ENCODE measurements at regions not wholly inside any gene's neighbourhood (a gene's known extent, or its start where the extent isn't known, plus 50 kb on each side); places are given as distances from the start of the nearest gene placed in this dataset.
"Not testable (repeated sequence)": the region's sequence is repeated elsewhere in the genome, so short reads cannot be mapped to it uniquely, and the experiment has no call there.

DNA sequence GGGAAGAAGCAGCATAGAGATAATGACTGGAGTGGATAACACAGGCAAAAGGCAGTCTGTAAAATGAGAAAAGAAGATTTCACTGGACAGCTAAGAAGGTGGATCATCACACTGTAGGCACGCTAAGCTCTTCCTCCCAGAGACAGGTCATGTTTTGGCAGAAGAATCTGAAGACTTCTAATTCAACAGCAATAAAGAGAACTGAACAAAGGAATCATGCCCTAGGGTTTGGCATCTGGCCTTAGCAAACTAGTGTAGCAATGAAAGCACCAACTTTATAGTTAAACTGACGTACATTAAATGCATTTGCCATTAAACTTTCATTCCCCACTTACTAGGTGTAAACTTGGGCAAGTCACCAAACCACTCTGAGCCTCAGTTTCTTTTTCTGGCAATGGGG is 84.4 kb upstream of the SEM1 start:
- Mint-ChIP-seq H3K27me3 (ENCODE audit: low read depth) (peaks cover 4% of the 10 kb centered on the region), H3K9me3 (no peaks in the 10 kb centered on the region), H3K4me3 (ENCODE audit: low read depth) (no peak overlapping the region), H3K27ac (no peak overlapping the region), H3K4me1 (ENCODE audit: low read depth) (no peaks in the 10 kb centered on the region), H3K36me3 (ENCODE audit: low read depth) (no peaks in the 10 kb centered on the region)
- intact Hi-C loops (cut with micrococcal nuclease), result no loop called here
- no peak for DNase-seq (ENCODE audit: low spot score)

DNA sequence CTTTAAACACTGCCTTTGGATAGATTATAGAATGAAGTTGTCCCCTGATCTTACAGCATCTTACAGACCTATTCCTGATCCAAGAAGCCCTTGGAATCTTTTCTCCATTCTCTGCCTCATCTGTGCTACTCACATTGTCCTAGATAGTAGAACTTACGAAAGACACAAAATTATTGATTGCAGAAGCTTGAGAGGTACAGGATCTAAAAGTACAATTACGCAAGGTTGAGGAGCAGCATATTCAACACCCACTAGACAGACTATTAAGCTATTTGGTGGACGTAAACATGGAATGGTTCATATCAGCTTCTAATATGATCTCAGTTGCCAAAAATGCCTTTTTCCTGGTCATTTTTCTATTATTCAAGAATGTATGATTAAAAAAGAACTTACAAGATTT is 90.5 kb upstream of the SEM1 start:
- H3K36me3 Mint-ChIP-seq (ENCODE audit: low read depth), result no peaks in the 10 kb centered on the region
- peaks cover 11% of the 10 kb centered on the region for H3K27me3 Mint-ChIP-seq (ENCODE audit: low read depth)
- DNase-seq (ENCODE audit: low spot score), result no peak
- H3K4me3 Mint-ChIP-seq (ENCODE audit: low read depth), result no peak overlapping the region
- intact Hi-C loops (cut with micrococcal nuclease), result no loop called here
- no peaks in the 10 kb centered on the region for H3K4me1 Mint-ChIP-seq (ENCODE audit: low read depth)
- H3K9me3 Mint-ChIP-seq, result no peaks in the 10 kb centered on the region
- no peak overlapping the region for H3K27ac Mint-ChIP-seq

DNA sequence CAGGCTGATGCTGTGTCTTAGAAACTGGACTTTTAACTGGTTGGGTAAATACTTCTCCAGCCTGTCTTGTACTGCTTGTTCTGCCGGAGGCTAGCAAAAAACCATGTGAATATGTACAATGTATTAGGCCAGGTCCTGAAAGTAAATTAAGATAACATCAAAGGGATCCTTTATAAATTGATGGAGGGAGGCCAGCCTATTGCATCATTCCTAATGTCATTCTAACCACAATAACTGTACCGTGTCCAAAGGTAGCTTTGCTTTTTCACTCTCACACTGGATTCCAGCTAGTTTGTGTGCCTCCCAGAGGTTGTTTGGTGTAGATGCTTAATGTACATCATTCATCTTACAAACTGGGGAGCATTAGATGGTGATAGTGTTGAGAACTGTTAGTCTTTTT is 91.2 kb upstream of the SEM1 start:
- Mint-ChIP-seq H3K27me3 (ENCODE audit: low read depth) (peaks cover 11% of the 10 kb centered on the region), H3K36me3 (ENCODE audit: low read depth) (no peaks in the 10 kb centered on the region), H3K4me3 (ENCODE audit: low read depth) (no peak overlapping the region), H3K27ac (no peak overlapping the region), H3K4me1 (ENCODE audit: low read depth) (no peaks in the 10 kb centered on the region), H3K9me3 (no peaks in the 10 kb centered on the region)
- intact Hi-C loops (cut with micrococcal nuclease), result no loop called here
- DNase-seq (ENCODE audit: low spot score), result no peak

DNA sequence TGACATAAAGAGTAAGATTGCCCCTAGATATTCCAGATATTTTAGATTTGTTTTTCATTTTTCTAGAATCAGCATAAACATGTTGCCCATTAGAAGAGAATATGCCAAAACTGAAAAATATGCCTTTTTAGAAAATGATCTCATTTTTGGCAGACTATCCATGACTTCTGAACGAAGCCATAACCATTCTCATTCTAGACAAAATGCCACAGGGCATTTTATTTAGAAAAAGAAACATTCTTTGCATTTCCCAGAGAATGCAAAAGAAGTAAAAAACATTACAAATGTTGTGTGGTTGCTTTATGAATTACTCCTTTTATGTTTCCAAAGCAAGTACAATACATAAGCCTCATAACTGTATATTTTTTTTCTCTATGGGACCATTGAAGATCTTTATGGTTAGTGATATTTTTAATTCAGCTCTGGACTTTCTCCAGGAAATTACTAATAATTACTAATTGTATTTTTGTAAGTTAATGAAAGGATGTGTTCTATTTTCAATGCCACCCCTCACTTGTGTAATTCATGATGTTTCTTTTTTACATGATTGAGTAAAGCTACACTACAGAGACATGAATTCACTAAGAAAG is 109.6 kb upstream of the SEM1 start:
- Mint-ChIP-seq H3K4me3 (ENCODE audit: low read depth) (no peak overlapping the region), H3K4me1 (ENCODE audit: low read depth) (peaks cover 5% of the 10 kb centered on the region), H3K36me3 (ENCODE audit: low read depth) (no peaks in the 10 kb centered on the region), H3K27me3 (ENCODE audit: low read depth) (peaks cover 23% of the 10 kb centered on the region), H3K9me3 (no peaks in the 10 kb centered on the region), H3K27ac (no peak overlapping the region)
- intact Hi-C loops (cut with micrococcal nuclease), result no loop called here
- no peak for DNase-seq (ENCODE audit: low spot score)

DNA sequence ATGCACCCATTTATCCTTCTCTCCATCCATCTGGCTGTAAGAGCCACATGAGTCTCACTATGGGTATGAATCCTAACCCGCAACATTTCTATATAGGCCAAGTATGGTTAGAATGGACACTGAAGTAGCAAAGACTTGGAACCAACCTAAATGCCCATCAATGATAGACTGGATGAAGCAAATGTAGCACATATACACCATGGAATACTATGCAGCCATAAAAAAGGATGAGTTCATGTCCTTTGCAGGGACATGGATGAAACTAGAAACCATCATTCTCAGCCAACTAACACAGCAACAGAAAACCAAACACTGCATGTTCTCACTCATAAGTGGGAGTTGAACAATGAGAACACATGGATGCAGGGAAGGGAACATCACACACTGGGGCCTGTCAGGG is 111.5 kb upstream of the SEM1 start:
- DNase-seq (ENCODE audit: low spot score); H3K4me1 Mint-ChIP-seq (ENCODE audit: low read depth); intact Hi-C loops (cut with micrococcal nuclease); H3K36me3 Mint-ChIP-seq (ENCODE audit: low read depth); H3K27ac Mint-ChIP-seq; H3K4me3 Mint-ChIP-seq (ENCODE audit: low read depth); H3K9me3 Mint-ChIP-seq: not testable (repeated sequence)
- H3K27me3 Mint-ChIP-seq (ENCODE audit: low read depth), result peaks cover 37% of the 10 kb centered on the region

DNA sequence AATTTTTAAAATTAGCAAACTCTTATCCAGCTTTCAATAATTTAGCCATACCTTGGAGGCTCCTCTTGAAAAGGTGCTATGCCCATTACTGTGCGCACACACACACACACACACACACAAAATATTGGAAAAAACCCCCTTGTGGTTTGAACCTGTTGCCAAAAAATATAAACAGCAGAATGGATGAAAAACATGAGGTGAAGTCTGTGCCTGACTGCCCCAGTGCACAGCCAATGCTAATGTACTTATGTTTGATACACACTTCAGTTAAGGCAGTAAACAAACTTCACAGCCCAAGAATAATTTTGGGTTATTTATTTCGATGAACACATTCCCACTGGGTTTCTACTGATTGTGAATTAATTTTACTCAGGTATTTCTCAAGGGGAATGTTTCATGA is 113.2 kb upstream of the SEM1 start:
- Mint-ChIP-seq H3K27ac (no peak overlapping the region), H3K4me3 (ENCODE audit: low read depth) (no peak overlapping the region), H3K27me3 (ENCODE audit: low read depth) (peaks cover 38% of the 10 kb centered on the region), H3K9me3 (no peaks in the 10 kb centered on the region), H3K36me3 (ENCODE audit: low read depth) (no peaks in the 10 kb centered on the region), H3K4me1 (ENCODE audit: low read depth) (peaks cover 5% of the 10 kb centered on the region)
- no peak for DNase-seq (ENCODE audit: low spot score)
- intact Hi-C loops (cut with micrococcal nuclease), result loop anchor here (2.0 kb wide), 1 partner anchor 14 kb away; no protein-coding TSS in a partner anchor

DNA sequence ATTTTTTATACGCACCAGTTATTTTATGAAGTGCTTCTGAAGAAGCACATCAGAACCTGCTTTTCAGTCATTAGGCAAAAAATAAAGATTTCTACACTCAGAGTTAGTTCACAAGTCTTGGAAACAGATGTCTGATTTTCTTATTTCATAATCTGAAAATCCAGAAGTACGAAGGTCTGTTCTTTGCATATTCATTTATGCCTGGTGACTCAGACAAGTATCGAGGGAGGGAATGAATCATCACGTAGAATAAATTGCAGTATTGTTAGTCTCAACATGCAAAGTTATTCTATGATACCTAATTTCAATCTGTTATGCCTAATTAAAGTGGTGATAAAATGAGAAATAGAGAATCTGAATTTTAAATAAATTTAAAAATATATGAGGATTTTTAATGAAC is 113.6 kb upstream of the SEM1 start:
- intact Hi-C loops (cut with micrococcal nuclease), result loop anchor here (2.0 kb wide), 1 partner anchor 14 kb away; no protein-coding TSS in a partner anchor
- no peak for DNase-seq (ENCODE audit: low spot score)
- no peak overlapping the region for H3K27ac Mint-ChIP-seq

DNA sequence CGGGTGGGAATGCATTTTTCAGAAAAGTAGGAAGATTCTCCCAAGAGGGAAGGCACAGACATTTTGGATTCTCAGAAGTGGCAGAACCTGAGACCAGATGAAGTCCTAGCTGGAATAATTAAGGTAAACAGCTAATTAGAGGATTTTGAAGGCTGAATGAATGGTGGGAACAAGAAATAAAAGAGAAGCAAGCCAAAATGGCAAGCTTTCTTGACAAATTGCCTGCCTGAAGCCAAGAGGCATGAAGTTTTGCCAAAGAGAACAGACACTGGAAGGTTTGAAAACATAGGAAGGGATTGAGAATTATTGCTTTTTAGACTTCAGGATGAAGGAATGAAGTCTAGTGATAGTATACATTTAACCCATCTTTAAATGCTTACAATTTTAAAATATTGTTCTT is 115.0 kb upstream of the SEM1 start:
- H3K27ac Mint-ChIP-seq, result no peak overlapping the region
- H3K27me3 Mint-ChIP-seq (ENCODE audit: low read depth), result peaks cover 36% of the 10 kb centered on the region
- no peaks in the 10 kb centered on the region for H3K36me3 Mint-ChIP-seq (ENCODE audit: low read depth)
- H3K4me3 Mint-ChIP-seq (ENCODE audit: low read depth), result no peak overlapping the region
- H3K4me1 Mint-ChIP-seq (ENCODE audit: low read depth), result peaks cover 5% of the 10 kb centered on the region
- DNase-seq (ENCODE audit: low spot score), result no peak
- intact Hi-C loops (cut with micrococcal nuclease), result no loop called here
- peaks cover 2% of the 10 kb centered on the region for H3K9me3 Mint-ChIP-seq

More for the DNA sequence above, 113.6 kb upstream of the SEM1 start:
- H3K27me3 Mint-ChIP-seq (ENCODE audit: low read depth), result peaks cover 39% of the 10 kb centered on the region
- peaks cover 5% of the 10 kb centered on the region for H3K4me1 Mint-ChIP-seq (ENCODE audit: low read depth)
- no peaks in the 10 kb centered on the region for H3K9me3 Mint-ChIP-seq
- H3K4me3 Mint-ChIP-seq (ENCODE audit: low read depth), result no peak overlapping the region
- no peaks in the 10 kb centered on the region for H3K36me3 Mint-ChIP-seq (ENCODE audit: low read depth)

DNA sequence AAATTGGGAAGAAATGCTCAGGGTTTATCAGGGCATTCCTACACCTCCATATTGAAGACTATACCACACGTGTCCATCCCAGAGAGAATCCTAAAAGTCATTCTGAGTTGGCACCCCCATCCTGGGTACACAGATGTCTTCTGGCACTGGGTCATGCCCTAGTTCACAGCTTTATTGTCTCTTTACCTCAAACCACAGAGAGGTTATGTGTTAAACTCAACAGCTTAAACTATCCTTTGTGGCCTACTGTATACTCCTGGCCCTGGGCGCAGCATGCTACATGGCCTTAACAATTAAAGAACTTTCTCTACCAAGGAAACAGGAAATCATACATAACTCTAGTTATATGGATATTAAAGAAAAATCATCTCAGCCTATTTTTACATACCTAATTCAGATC is 115.6 kb upstream of the SEM1 start:
- intact Hi-C loops (cut with micrococcal nuclease), result no loop called here
- H3K36me3 Mint-ChIP-seq (ENCODE audit: low read depth), result no peaks in the 10 kb centered on the region
- H3K27ac Mint-ChIP-seq, result no peak overlapping the region
- H3K27me3 Mint-ChIP-seq (ENCODE audit: low read depth), result peaks cover 33% of the 10 kb centered on the region
- H3K4me1 Mint-ChIP-seq (ENCODE audit: low read depth), result peaks cover 5% of the 10 kb centered on the region
- H3K9me3 Mint-ChIP-seq, result peaks cover 7% of the 10 kb centered on the region
- H3K4me3 Mint-ChIP-seq (ENCODE audit: low read depth), result no peak overlapping the region
- DNase-seq (ENCODE audit: low spot score), result no peak

DNA sequence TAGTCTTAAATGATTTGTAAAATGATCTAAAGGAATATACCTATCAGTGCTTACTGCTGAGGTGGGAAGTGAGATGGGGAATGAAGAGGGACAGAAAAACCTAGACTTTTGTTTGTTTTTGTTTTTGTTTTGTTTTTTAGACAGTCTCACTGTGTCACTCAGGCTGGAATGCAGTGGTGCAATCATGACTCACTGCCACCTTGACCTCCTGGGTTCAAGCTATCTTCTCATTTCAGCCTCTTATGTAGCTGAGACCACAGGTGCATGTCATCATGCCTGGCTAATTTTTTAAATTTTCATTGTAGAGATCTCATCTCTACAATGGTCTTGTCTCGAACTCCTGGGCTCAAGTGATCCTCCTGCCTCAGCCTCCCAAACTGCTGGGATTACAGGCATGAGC is 116.4 kb upstream of the SEM1 start:
- Mint-ChIP-seq H3K27ac (no peak overlapping the region), H3K9me3 (peaks cover 7% of the 10 kb centered on the region), H3K27me3 (ENCODE audit: low read depth) (peaks cover 37% of the 10 kb centered on the region), H3K4me3 (ENCODE audit: low read depth) (no peak overlapping the region), H3K4me1 (ENCODE audit: low read depth) (peaks cover 5% of the 10 kb centered on the region), H3K36me3 (ENCODE audit: low read depth) (no peaks in the 10 kb centered on the region)
- no peak for DNase-seq (ENCODE audit: low spot score)
- intact Hi-C loops (cut with micrococcal nuclease), result no loop called here

DNA sequence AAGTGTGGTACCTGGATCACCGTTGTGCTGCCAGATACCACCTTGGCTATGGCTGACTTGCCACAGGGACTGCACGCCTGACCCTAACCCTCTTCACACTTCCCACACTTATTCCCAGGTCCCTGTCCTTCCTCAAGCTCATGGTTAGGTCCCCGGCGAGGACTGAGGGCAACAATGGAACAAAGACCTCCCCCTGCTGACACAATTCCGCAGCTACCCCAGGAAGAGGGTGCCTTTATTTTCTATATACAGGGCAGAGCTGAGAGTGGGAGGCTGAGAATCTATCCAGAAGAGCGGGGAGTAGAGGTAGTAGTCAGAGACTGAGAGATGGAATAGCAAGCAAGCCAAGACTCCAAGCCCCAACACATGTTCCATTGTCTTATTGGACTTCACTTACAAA is 118.1 kb upstream of the SEM1 start:
- Mint-ChIP-seq H3K4me1 (ENCODE audit: low read depth) (peaks cover 5% of the 10 kb centered on the region), H3K4me3 (ENCODE audit: low read depth) (no peak overlapping the region), H3K27ac (no peak overlapping the region), H3K9me3 (peaks cover 7% of the 10 kb centered on the region), H3K27me3 (ENCODE audit: low read depth) (peaks cover 49% of the 10 kb centered on the region), H3K36me3 (ENCODE audit: low read depth) (no peaks in the 10 kb centered on the region)
- DNase-seq (ENCODE audit: low spot score), result no peak
- intact Hi-C loops (cut with micrococcal nuclease), result no loop called here

DNA sequence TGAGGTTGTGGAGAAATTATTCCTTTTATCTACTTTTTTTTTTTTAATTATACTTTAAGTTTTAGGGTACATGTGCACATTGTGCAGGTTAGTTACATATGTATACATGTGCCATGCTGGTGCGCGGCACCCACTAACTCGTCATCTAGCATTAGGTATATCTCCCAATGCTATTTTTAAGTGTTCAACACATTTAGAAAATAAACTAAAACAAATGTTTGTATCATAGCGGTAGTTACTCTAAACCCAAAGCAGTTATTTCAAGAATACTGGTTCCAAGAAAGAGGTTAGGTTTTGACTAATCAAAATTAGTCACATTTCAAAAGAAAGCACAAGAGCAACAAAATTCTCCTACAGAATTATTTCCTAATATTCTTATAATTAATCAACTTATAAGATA is 119.5 kb upstream of the SEM1 start:
- H3K27ac Mint-ChIP-seq; H3K9me3 Mint-ChIP-seq; H3K4me3 Mint-ChIP-seq (ENCODE audit: low read depth); DNase-seq (ENCODE audit: low spot score); H3K4me1 Mint-ChIP-seq (ENCODE audit: low read depth); H3K36me3 Mint-ChIP-seq (ENCODE audit: low read depth): not testable (repeated sequence)
- intact Hi-C loops (cut with micrococcal nuclease), result loop anchor here (1.0 kb wide), 1 partner anchor 8 kb away; no protein-coding TSS in a partner anchor
- H3K27me3 Mint-ChIP-seq (ENCODE audit: low read depth), result peaks cover 54% of the 10 kb centered on the region

DNA sequence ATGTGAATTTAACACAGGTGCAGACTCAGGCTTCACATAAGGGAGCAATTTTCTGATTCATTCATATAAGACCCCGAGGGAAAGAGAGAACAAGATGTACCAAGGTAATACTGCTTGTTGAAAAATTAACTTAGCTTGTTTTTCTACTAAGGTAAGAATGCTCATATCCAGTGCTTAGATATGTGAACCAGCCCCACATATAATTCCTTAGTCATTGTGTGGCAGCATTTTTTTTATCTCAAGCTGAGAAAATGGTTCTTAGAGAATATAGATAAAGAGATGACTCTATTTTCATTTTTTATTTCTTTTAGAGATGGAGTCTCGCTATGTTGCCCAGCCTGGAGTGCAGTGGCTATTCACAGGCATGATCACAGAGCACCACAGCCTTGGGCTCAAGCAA is 121.8 kb upstream of the SEM1 start:
- intact Hi-C loops (cut with micrococcal nuclease), result no loop called here
- H3K4me1 Mint-ChIP-seq (ENCODE audit: low read depth), result peaks cover 2% of the 10 kb centered on the region
- no peaks in the 10 kb centered on the region for H3K36me3 Mint-ChIP-seq (ENCODE audit: low read depth)
- peaks cover 50% of the 10 kb centered on the region for H3K27me3 Mint-ChIP-seq (ENCODE audit: low read depth)
- H3K4me3 Mint-ChIP-seq (ENCODE audit: low read depth), result no peak overlapping the region
- H3K9me3 Mint-ChIP-seq, result peaks cover 7% of the 10 kb centered on the region
- H3K27ac Mint-ChIP-seq, result no peak overlapping the region
- DNase-seq (ENCODE audit: low spot score), result no peak

DNA sequence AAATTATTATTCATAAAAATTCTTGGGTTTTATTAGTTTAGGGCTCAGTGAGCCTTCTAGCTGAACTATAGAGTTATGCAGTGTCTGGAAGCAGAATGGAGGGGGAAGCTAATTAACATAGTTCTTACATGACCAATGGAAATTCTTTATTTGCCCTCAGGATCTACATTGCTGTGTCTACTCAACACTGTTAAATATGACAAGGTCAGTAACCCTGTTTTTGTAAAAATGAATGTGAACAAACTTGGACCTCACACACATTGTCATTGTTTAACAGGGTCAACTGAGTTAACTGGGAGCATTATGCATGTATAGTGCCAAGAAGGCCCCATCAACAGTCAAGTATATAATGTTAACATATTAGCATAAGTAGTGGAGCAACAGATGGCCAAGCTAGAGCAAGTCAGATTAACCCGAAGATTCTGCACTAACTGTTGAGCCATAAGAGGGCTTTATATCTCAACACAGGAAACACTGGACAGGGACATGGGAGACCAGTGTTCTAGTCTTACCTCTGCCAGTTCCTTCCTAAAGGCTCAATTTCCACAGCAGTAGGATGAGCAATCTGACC is 122.5 kb upstream of the SEM1 start:
- peaks cover 7% of the 10 kb centered on the region for H3K9me3 Mint-ChIP-seq
- no peak overlapping the region for H3K4me3 Mint-ChIP-seq (ENCODE audit: low read depth)
- H3K36me3 Mint-ChIP-seq (ENCODE audit: low read depth), result no peaks in the 10 kb centered on the region
- intact Hi-C loops (cut with micrococcal nuclease), result no loop called here
- no peak for DNase-seq (ENCODE audit: low spot score)
- peaks cover 50% of the 10 kb centered on the region for H3K27me3 Mint-ChIP-seq (ENCODE audit: low read depth)
- peaks cover 7% of the 10 kb centered on the region for H3K4me1 Mint-ChIP-seq (ENCODE audit: low read depth)
- H3K27ac Mint-ChIP-seq, result no peak overlapping the region

Data from activated T-helper 2 cell treated with anti-CD3 and anti-CD28 coated beads, Interferon-gamma antibody, Interleukin-2, Interleukin-4, amounts not matched to agents 10 μg/mL and 5 μg/mL and 100 μg/mL, durations not matched to agents 14 hours and 24 hours and 36 hours (primary cell).